GM04504 (cell line): ENCODE measurements at regions not wholly inside any gene's neighbourhood (a gene's known extent, or its start where the extent isn't known, plus 50 kb on each side); places are given as distances from the start of the nearest gene placed in this dataset.
"Not testable (repeated sequence)": the region's sequence is repeated elsewhere in the genome, so short reads cannot be mapped to it uniquely, and the experiment has no call there.

Experiments
- DNase-seq: peaks from one replicate; pipeline ENCODE4 v3.0.0-alpha.2; 2012; ENCODE audit warnings: low read depth

DNA sequence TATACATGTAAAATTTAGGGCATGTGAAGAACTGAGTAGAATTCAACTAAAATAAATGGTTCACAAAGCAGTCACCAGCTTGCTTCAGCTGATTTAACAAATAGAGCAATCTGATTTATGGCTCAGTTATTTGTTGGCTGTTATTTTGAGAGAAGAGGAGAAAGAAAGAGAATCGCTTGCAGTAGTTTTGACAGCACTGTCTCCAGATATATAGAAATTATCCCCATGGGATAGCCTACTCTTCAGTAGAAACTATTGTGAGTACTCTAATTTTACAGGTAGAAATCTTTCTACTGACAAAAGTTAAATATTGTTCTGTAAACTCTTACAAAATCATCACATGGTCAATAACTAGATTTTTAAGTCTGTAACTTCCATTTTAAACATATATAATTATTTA, 1098.2 kb downstream of the MRPL39 start:
- no peak for DNase-seq

- DNase-seq, result no peak
Observed at GRCh38 chr21:24486973-24487372, 1120.3 kb downstream of the MRPL39 start.

DNA sequence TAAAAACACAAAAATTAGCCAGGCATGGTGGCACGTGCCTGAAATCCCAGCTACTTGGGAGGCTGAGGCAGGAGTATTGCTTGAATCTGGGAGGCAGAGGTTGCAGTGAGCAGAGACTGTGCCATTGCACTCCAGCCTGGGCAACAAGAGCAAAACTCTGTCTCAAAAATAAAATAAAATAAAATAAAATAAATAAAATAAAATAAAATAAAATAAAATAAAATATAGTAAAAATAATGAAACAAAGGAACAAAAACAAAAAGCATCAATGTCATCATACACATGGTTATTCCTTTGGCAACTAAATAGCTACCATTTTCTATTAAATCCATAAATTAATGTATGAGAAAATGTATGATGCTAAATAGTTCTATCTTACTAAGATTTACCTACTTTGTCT, 1123.9 kb downstream of the MRPL39 start:
- DNase-seq, result not testable (repeated sequence)

GRCh38 chr21:24470852-24471251, 1136.4 kb downstream of the MRPL39 start:
- DNase-seq, result no peak

- no peak for DNase-seq
Observed at GRCh38 chr21:24456358-24456757, 1150.9 kb downstream of the MRPL39 start.

DNA sequence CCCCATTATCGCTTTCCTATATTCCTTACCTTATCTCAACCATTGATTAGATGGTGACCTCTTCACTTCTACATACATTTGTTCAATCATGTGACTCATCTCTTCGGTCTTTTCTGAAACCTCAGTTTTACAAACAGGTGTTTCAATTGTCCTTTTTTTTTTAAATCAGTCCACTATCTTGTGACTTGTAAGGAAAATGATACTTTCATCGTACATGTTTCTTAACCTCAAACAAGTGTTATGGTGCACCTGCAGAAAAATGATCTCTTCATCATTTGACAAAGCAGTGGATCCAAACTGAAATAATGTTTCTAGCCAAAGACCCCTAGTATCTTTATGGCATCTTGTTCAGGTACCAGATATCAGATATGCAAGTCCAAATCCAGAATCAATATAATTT, 1157.2 kb downstream of the MRPL39 start:
- no peak for DNase-seq

GRCh38 chr21:24445517-24445916, 1161.8 kb downstream of the MRPL39 start:
- no peak for DNase-seq

DNA sequence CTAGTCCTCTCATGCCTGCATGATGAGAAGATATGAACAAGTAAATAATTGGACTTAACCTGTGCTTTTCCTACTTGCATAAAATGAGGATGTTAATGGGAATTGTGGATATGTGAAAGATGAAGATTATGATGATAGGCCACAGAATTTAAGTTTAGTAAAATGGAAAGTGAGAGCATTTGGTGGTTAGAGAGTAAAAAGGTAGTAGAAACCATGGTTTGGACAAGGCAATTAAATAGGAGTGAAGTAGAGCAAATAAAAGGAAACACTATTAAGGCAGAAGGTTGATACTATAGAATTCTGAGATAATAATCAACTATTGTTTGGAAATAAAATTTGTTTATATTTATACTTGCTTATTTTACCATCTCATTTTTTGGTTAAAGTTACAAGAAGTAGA, 1162.5 kb downstream of the MRPL39 start:
- DNase-seq, result no peak

- DNase-seq, result no peak
Observed at GRCh38 chr21:24436236-24436635, 1171.0 kb downstream of the MRPL39 start.

DNA sequence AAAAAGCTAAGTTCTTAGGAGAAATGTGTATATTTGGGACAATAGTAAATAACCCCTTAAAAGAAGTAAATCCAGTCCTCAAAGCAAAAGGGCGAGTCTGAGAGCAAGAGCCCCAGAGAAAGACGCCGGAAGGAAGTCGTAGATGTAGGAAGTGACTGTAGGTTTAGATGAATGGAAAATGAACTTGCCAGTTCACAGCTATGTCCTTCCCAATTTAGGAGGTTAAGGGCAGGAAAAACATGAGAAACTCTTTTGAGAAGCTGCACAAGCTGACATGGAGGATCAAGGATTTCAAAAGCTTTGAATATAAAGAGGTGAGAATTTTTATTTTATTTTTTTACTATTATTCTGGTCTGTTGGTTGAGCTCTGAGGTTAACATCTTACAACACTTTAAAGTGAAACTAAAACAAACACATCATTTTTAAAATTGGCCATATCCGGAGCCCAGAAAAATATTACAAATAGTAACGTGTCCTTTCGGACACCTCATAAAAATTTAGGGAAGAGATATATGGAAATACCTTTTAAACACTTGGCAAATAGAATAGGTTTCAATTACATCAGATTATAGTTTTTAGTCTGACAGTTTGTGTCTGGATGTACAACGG, 1178.6 kb downstream of the MRPL39 start:
- DNase-seq, result no peak

DNA sequence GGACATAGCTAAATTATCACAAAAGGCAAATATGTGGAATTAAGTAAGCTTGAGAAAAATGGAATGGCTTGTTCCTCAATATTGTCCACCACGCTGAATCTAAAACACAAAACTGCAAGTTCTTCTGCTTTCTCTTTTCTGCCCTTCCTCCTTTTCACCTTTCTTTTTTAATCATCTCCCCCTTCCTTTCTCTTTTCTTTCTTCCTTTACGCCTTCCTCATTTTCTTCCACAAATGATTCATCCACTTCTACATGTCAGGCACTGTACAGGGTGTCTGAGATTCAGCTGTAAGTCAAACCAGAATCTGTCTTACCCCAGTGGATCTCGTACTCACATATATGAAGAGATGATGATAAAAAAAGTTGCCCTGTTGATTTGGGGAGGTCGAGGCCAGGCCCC, 1182.5 kb downstream of the MRPL39 start:
- DNase-seq, result no peak

DNA sequence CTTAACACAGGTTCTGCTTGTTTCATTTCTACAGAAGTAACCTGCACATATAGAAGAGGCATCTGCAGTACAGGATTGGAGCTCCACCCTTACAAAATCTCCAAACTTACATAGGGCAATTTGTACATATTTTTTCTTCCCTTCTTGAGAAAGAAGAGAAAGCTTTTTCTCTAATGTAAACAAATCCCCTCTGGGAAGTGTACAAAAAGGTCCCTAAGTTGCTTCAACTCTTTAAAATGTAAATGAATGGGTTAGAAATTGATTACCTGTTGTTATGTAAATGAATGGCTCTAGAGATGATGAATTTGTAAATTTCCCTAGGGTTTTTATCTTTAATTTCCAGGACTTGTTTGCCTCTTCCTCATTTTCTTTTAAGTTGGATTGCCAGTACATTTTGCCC, 1183.7 kb downstream of the MRPL39 start:
- DNase-seq, result no peak

GRCh38 chr21:24420689-24421088, 1186.6 kb downstream of the MRPL39 start:
- no peak for DNase-seq

- DNase-seq, result not testable (repeated sequence)
Observed at GRCh38 chr21:24419641-24420040, 1187.6 kb downstream of the MRPL39 start.

- no peak for DNase-seq
Observed at GRCh38 chr21:24418671-24419070, 1188.6 kb downstream of the MRPL39 start.

DNA sequence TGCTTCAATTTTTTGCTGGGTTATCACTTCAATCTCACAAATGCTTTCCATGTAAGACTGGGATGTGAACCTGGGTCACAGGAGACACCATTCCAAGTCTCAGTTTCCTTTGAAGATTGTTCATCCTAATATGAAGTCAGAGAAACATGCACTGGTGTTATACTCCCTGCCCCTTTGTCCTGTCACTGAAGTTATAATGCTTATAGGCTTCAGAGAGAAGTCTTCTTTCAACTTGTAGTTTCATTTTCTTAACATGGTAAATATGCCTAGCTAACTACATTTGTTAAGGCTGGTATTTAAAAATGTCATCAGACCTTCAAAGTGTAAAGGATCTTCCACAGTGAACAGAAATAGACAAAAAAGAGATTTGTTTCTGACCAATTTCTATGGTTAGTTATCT, 1195.9 kb downstream of the MRPL39 start:
- DNase-seq, result no peak

- no peak for DNase-seq
Observed at GRCh38 chr21:24403221-24403620, 1204.1 kb downstream of the MRPL39 start.

DNA sequence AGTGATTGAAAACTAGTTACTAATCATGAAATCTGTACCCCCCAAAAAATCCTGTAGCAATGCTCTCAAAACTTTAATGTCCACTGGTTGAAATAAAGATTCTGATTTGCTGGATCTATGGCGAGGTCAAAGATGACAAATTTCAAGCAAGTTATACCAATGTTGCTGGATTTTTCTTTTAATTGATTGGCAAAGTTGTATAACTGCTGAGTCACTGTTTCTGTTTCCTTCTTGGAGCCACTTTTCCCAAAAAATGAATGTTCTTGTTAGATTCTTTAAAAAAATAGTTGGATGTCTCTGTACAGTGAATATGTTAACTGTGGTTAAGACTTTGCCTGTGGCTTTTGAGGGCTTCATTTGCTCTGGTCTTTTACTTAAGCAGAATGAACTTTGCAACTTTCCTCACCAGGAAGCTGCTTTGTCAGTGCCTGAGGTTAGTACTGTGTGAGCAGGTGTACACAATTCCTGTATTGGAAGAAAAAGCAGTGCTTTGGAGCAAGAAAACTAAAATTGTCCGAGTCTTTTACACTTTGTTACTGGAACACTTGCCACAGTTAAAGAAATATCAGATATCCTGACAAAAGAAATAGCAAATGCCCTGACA, 1211.9 kb downstream of the MRPL39 start:
- DNase-seq, result no peak

DNA sequence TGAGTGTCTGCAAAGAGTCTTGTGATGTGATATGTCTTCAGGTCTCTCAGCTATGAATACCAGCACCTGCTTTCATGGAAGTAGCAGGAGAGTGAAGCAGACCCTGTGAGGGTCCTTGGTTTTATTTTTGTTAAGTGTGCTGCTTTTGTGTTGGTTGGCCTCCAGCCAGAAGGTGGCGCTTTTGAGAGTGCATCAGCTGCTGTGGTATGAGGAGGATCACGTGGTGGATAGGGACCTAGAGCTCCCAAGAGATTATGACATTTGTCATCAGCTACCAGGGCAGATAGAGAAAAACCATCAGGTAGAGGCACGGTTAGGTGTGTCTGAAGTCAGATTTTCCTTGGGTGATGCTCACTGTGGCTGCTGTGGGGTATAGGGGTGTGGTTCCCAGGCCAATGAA, 1232.1 kb downstream of the MRPL39 start:
- no peak for DNase-seq

GRCh38 chr21:24372506-24372905, 1234.8 kb downstream of the MRPL39 start:
- no peak for DNase-seq

DNA sequence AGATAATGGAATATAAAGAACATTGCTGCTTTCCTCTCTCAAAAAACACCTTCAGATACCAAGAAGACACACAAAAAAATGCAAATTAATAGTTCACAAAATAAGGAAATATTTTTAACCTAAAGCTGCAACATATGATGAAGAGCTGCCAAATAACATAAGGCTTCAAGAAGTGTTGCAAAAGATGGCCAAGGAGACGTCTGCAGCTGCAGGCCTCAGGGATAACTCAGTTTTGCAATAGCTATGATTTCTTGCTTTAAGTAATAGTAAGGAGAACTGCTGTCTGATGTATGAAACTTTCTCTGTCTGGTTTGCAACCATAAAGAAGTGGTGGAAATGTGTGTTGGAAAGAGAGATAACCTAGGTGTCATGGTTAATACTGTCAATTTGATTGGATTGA, 1237.5 kb downstream of the MRPL39 start:
- no peak for DNase-seq

GRCh38 chr21:24369278-24369677, 1238.0 kb downstream of the MRPL39 start:
- no peak for DNase-seq

- DNase-seq, result no peak
Observed at GRCh38 chr21:24367936-24368335, 1239.3 kb downstream of the MRPL39 start.

DNA sequence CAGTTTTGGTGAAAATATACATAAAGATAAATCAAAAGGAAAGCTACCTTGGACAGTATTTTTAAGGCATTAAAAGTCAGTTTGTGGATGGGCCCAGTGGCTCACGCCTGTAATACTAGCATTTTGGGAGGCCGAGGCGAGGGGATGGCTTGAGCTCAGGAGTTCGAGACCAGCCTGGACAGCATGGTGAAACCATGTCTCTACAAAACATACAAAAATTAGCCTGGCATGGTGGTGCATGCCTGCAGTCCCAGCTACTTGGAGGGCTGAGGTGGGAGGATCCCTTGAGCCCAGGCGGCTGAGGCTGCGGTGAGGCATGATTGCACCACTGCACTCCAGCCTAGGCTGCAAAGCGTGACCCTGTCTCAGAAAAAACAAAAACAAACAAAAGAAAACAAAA, 1253.8 kb downstream of the MRPL39 start:
- no peak for DNase-seq
